ENCODE measurements at regions not wholly inside any gene's neighbourhood (a gene's known extent, or its start where the extent isn't known, plus 50 kb on each side); places are given as distances from the start of the nearest gene placed in this dataset.

DNA sequence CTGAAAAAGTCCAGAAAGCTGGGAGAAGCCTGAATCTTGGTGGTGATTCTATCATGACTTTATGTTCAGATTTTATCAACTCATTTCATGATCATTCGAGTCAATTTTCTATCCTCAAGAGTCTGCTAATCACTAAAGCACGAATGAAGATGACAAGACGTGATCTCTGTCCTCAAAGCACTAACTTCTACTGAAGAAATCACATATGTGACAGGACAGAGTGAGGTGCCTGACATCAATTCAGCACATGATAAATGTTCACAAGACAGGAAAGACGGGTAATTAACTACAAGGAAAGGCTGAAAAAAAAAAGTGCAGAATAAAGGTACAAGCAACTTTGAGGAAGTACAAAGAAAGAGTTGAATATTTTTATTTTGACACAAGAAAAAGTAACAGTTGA is 487.1 kb downstream of the EFNB2 start:
- H2AFZ ChIP-seq (ENCODE audit: low read depth, low read length, poor library complexity, severe bottlenecking), result no peak overlapping the region
- no peak overlapping the region for H3K4me2 ChIP-seq (ENCODE audit: low read length)
- no peaks in the 10 kb centered on the region for H3K79me2 ChIP-seq (ENCODE audit: insufficient read depth, low read length)
- H3K9me3 ChIP-seq (ENCODE audit: control insufficient read depth in 1 of 2, insufficient read depth in 1 of 2, low read depth in 1 of 2, low read length in 2 of 2), result no peaks in the 10 kb centered on the region
- no peak overlapping the region for H3K4me3 ChIP-seq (replicated peaks in 1 of 2; ENCODE audit: low read depth in 1 of 2, low read length in 2 of 2)
- CTCF ChIA-PET, result no interaction called here
- BruUV-seq (replicated peaks), result no TSS peak
- DNase-seq (ENCODE audit: low read depth, low spot score) (no peak), ATAC-seq (no peak)
- no peaks in the 10 kb centered on the region for H3K36me3 ChIP-seq (ENCODE audit: control insufficient read depth in 1 of 2, insufficient read depth in 2 of 2, low read length in 2 of 2)
- POLR2A ChIA-PET, result no interaction called here
- intact Hi-C loops (cut with micrococcal nuclease), result no loop called here
- H3K4me1 ChIP-seq (ENCODE audit: control insufficient read depth in 1 of 2, insufficient read depth in 2 of 2, low read length in 2 of 2), result no peaks in the 10 kb centered on the region
- RAD21 ChIA-PET (ENCODE audit: low non-redundant PET in 1 of 2, low total read pairs in 2 of 2, uncharacterized antibody in 2 of 2, unreplicated experiment in 2 of 2), result no interaction called here
- no peaks in the 10 kb centered on the region for H3K9me2 ChIP-seq (ENCODE audit: insufficient read depth)
- H3K27ac ChIP-seq (ENCODE audit: low read depth, low read length), result no peak overlapping the region
- no peaks in the 10 kb centered on the region for H4K20me1 ChIP-seq (ENCODE audit: insufficient read depth)
- TF ChIP-seq YY1 (IDR thresholded peaks at IDR 0.05; ENCODE audit: extremely low read depth, insufficient replicate concordance, low read depth, low read length) (no peak), RAD21 (IDR thresholded peaks at IDR 0.05; ENCODE audit: low read depth) (no peak), POLR2A (IDR thresholded peaks at IDR 0.05; ENCODE audit: borderline replicate concordance, extremely low read depth, insufficient read depth, insufficient read length) (no peak)
- TF ChIP-seq, protein P1, sequence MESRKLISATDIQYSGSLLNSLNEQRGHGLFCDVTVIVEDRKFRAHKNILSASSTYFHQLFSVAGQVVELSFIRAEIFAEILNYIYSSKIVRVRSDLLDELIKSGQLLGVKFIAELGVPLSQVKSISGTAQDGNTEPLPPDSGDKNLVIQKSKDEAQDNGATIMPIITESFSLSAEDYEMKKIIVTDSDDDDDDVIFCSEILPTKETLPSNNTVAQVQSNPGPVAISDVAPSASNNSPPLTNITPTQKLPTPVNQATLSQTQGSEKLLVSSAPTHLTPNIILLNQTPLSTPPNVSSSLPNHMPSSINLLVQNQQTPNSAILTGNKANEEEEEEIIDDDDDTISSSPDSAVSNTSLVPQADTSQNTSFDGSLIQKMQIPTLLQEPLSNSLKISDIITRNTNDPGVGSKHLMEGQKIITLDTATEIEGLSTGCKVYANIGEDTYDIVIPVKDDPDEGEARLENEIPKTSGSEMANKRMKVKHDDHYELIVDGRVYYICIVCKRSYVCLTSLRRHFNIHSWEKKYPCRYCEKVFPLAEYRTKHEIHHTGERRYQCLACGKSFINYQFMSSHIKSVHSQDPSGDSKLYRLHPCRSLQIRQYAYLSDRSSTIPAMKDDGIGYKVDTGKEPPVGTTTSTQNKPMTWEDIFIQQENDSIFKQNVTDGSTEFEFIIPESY (IDR thresholded peaks at IDR 0.05; ENCODE audit: extremely low read depth, insufficient replicate concordance, low read length), result no peak
- H3K9ac ChIP-seq (ENCODE audit: low read length), result no peak overlapping the region
- no peaks in the 10 kb centered on the region for H3K27me3 ChIP-seq (ENCODE audit: insufficient read depth, low read length)

DNA sequence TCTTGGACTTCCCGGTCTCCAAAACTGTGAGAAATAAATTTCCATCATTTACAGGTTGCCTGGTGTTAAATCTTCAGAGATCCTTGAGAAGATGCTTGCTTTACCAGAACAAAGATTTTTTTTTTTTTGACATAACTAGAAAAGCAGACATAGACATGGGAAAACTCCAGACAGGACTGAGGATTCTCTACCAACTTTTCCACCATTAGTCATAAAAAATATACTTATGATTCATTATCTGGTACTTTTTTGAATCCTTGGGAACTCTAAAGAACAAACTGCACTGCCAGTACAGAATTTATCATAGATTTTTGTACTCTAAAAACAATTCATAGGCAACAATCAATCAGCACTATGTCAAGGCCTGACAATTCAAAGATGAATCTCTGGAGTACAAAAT is 487.6 kb downstream of the EFNB2 start:
- ATAC-seq, result no peak

More for the DNA sequence above, 487.6 kb downstream of the EFNB2 start:
- H3K79me2 ChIP-seq (ENCODE audit: insufficient read depth, low read length), result no peaks in the 10 kb centered on the region
- H3K9me2 ChIP-seq (ENCODE audit: insufficient read depth), result no peaks in the 10 kb centered on the region
- no peak overlapping the region for H3K4me3 ChIP-seq (replicated peaks in 1 of 2; ENCODE audit: low read depth in 1 of 2, low read length in 2 of 2)
- no peak for DNase-seq (ENCODE audit: low read depth, low spot score)
- ChIA-PET RAD21 (ENCODE audit: low non-redundant PET in 1 of 2, low total read pairs in 2 of 2, uncharacterized antibody in 2 of 2, unreplicated experiment in 2 of 2) (no interaction called here), POLR2A (no interaction called here), CTCF (no interaction called here)
- no peak overlapping the region for H3K27ac ChIP-seq (ENCODE audit: low read depth, low read length)
- H3K9ac ChIP-seq (ENCODE audit: low read length), result no peak overlapping the region
- H3K4me2 ChIP-seq (ENCODE audit: low read length), result no peak overlapping the region
- no peaks in the 10 kb centered on the region for H3K36me3 ChIP-seq (ENCODE audit: control insufficient read depth in 1 of 2, insufficient read depth in 2 of 2, low read length in 2 of 2)
- no peaks in the 10 kb centered on the region for H3K27me3 ChIP-seq (ENCODE audit: insufficient read depth, low read length)
- intact Hi-C loops (cut with micrococcal nuclease), result no loop called here
- no peak for TF ChIP-seq EZH2 (IDR thresholded peaks at IDR 0.05)
- TF ChIP-seq POLR2AphosphoS5 (IDR thresholded peaks at IDR 0.05; ENCODE audit: low read depth, low read length), result no peak
- TF ChIP-seq ZNF274 (IDR thresholded peaks at IDR 0.05; ENCODE audit: low read depth, low read length), result no peak
- TF ChIP-seq CEBPB (IDR thresholded peaks at IDR 0.05; ENCODE audit: low read depth), result no peak
- no peak for TF ChIP-seq SIN3A (IDR thresholded peaks at IDR 0.05; ENCODE audit: low read depth)
- TF ChIP-seq, protein P2, sequence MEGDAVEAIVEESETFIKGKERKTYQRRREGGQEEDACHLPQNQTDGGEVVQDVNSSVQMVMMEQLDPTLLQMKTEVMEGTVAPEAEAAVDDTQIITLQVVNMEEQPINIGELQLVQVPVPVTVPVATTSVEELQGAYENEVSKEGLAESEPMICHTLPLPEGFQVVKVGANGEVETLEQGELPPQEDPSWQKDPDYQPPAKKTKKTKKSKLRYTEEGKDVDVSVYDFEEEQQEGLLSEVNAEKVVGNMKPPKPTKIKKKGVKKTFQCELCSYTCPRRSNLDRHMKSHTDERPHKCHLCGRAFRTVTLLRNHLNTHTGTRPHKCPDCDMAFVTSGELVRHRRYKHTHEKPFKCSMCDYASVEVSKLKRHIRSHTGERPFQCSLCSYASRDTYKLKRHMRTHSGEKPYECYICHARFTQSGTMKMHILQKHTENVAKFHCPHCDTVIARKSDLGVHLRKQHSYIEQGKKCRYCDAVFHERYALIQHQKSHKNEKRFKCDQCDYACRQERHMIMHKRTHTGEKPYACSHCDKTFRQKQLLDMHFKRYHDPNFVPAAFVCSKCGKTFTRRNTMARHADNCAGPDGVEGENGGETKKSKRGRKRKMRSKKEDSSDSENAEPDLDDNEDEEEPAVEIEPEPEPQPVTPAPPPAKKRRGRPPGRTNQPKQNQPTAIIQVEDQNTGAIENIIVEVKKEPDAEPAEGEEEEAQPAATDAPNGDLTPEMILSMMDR (IDR thresholded peaks at IDR 0.05 in 2 of 3, conservative IDR thresholded peaks at IDR 0.05 in 1 of 3; ENCODE audit: borderline replicate concordance in 1 of 3, insufficient read depth in 1 of 3, low read depth in 2 of 3, low read length in 2 of 3), result no peak
- TF ChIP-seq, protein P3, sequence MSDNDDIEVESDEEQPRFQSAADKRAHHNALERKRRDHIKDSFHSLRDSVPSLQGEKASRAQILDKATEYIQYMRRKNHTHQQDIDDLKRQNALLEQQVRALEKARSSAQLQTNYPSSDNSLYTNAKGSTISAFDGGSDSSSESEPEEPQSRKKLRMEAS (IDR thresholded peaks at IDR 0.05), result no peak
- TF ChIP-seq, protein P4, sequence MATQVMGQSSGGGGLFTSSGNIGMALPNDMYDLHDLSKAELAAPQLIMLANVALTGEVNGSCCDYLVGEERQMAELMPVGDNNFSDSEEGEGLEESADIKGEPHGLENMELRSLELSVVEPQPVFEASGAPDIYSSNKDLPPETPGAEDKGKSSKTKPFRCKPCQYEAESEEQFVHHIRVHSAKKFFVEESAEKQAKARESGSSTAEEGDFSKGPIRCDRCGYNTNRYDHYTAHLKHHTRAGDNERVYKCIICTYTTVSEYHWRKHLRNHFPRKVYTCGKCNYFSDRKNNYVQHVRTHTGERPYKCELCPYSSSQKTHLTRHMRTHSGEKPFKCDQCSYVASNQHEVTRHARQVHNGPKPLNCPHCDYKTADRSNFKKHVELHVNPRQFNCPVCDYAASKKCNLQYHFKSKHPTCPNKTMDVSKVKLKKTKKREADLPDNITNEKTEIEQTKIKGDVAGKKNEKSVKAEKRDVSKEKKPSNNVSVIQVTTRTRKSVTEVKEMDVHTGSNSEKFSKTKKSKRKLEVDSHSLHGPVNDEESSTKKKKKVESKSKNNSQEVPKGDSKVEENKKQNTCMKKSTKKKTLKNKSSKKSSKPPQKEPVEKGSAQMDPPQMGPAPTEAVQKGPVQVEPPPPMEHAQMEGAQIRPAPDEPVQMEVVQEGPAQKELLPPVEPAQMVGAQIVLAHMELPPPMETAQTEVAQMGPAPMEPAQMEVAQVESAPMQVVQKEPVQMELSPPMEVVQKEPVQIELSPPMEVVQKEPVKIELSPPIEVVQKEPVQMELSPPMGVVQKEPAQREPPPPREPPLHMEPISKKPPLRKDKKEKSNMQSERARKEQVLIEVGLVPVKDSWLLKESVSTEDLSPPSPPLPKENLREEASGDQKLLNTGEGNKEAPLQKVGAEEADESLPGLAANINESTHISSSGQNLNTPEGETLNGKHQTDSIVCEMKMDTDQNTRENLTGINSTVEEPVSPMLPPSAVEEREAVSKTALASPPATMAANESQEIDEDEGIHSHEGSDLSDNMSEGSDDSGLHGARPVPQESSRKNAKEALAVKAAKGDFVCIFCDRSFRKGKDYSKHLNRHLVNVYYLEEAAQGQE (IDR thresholded peaks at IDR 0.05; ENCODE audit: low read depth), result no peak
- H2AFZ ChIP-seq (ENCODE audit: low read depth, low read length, poor library complexity, severe bottlenecking), result no peak overlapping the region
- H4K20me1 ChIP-seq (ENCODE audit: insufficient read depth), result no peaks in the 10 kb centered on the region
- H3K4me1 ChIP-seq (ENCODE audit: control insufficient read depth in 1 of 2, insufficient read depth in 2 of 2, low read length in 2 of 2), result no peaks in the 10 kb centered on the region
- no TSS peak for BruUV-seq (replicated peaks)
- H3K9me3 ChIP-seq (ENCODE audit: control insufficient read depth in 1 of 2, insufficient read depth in 1 of 2, low read depth in 1 of 2, low read length in 2 of 2), result no peaks in the 10 kb centered on the region

All from HCT116 (cell line).